ENCODE measurements at regions not wholly inside any gene's neighbourhood (a gene's known extent, or its start where the extent isn't known, plus 50 kb on each side); places are given as distances from the start of the nearest gene placed in this dataset.
"Not testable (repeated sequence)": the region's sequence is repeated elsewhere in the genome, so short reads cannot be mapped to it uniquely, and the experiment has no call there.

DNA sequence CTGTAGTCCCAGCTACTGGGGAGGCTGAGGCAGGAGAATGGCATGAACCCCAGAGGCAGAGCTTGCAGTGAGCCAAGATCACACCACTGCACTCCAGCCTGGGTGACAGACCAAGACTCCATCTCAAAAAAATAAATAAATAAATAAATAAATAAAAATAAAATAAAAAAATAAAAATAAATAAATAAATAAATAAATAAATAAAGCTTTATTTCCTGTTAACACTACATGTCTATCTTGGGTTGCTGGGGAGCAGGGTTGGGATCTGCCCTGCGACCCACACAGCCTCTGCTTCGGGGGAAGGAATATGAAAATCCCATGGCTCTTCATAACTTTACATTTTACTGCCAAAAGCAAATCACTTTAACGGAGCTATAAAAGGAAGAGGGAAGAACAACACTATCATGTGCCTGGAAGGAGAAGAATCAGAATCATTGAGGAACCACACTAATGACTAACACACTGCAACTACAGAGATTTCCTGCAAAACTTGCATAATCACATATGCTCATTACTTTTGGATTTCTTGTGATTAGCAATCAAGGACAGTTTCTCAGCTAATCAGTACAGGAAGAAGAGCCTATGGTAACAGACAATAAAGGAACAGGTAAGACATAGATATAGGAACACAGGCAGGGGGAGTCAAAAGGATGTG is 72.8 kb upstream of the CD55 start:
- Histone ChIP-seq H3K27me3 (no peaks in the 10 kb centered on the region), H3K36me3 (no peaks in the 10 kb centered on the region), H3K27ac (no peak overlapping the region), H3K9me3 (no peaks in the 10 kb centered on the region), H3K4me1 (no peaks in the 10 kb centered on the region), H3K4me3 (no peak overlapping the region)
- DNase-seq: no peak
- TF ChIP-seq, protein P1, sequence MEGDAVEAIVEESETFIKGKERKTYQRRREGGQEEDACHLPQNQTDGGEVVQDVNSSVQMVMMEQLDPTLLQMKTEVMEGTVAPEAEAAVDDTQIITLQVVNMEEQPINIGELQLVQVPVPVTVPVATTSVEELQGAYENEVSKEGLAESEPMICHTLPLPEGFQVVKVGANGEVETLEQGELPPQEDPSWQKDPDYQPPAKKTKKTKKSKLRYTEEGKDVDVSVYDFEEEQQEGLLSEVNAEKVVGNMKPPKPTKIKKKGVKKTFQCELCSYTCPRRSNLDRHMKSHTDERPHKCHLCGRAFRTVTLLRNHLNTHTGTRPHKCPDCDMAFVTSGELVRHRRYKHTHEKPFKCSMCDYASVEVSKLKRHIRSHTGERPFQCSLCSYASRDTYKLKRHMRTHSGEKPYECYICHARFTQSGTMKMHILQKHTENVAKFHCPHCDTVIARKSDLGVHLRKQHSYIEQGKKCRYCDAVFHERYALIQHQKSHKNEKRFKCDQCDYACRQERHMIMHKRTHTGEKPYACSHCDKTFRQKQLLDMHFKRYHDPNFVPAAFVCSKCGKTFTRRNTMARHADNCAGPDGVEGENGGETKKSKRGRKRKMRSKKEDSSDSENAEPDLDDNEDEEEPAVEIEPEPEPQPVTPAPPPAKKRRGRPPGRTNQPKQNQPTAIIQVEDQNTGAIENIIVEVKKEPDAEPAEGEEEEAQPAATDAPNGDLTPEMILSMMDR (IDR thresholded peaks at IDR 0.05): no peak
- TF ChIP-seq POLR2A (IDR thresholded peaks at IDR 0.05): no peak

DNA sequence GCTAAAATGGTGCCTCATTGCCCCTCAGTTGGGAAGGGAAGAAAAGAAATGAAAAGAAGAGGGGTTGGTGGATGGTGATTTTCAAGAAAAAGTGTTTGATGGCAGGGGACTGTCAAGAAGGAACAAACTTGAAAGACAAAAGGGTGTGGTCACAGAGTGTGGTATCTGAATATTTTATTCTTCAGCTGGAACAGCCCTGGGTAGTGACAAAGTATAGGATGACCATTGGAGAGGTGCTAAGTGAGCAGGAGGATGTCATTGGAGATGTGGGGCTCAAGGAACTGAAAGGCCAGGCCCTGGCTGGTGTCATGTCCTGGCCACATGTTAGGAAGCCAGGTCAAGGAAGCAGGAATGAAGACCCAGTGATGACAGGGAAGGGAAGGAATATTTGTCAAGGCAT is 71.0 kb upstream of the CD55 start:
- Histone ChIP-seq H3K4me3 (no peak overlapping the region), H3K27ac (no peak overlapping the region), H3K9me3 (no peaks in the 10 kb centered on the region), H3K36me3 (no peaks in the 10 kb centered on the region), H3K27me3 (no peaks in the 10 kb centered on the region), H3K4me1 (no peaks in the 10 kb centered on the region)
- no peak for TF ChIP-seq POLR2A (IDR thresholded peaks at IDR 0.05)
- TF ChIP-seq, protein P1 (IDR thresholded peaks at IDR 0.05): no peak
- no peak for DNase-seq

DNA sequence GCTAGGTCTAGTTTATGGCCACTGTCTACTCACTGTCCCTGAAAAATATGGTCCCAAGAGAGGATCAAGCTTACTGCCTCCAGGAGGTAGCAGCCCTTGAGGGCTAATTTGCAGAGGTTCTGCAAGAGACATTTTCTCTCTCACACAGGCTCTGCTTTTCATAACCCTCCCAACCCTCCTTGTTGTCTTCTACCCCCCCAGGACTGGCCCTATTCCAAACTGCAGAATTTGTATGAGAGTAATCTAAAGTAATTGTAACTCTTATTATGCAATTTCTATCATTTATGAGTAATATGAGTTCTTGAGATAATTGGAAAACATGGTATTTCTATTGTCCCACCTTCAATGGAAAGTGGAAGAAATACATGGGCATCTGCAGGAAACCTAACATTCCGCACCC is 70.4 kb upstream of the CD55 start:
- no peak for DNase-seq
- H3K4me1 ChIP-seq: no peaks in the 10 kb centered on the region
- H3K4me3 ChIP-seq: no peak overlapping the region
- H3K36me3 ChIP-seq: no peaks in the 10 kb centered on the region
- no peaks in the 10 kb centered on the region for H3K27me3 ChIP-seq
- TF ChIP-seq, protein P1 (IDR thresholded peaks at IDR 0.05): no peak
- TF ChIP-seq POLR2A (IDR thresholded peaks at IDR 0.05): no peak
- H3K9me3 ChIP-seq: no peaks in the 10 kb centered on the region
- no peak overlapping the region for H3K27ac ChIP-seq

DNA sequence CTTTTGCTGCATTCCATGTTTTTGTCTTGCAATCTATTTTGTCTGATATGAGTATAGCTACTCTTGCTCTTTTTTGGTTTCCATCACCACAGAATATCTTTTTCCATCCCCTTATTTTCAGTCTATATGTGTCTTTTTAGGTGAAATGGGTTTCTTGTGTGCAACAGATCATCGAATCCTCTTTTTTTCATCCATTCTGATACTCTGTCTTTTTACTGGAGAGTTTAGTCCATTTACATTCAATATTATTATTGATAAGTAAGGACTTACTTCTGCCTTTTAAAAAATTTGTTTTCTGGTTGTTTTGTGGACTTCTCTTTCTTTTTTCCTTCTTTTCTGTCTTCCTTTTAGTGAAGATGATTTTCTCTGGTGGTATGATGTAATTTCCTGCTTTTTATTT is 64.6 kb upstream of the CD55 start:
- no peak overlapping the region for H3K27ac ChIP-seq
- no peaks in the 10 kb centered on the region for H3K4me1 ChIP-seq
- H3K9me3 ChIP-seq: no peaks in the 10 kb centered on the region
- H3K36me3 ChIP-seq: no peaks in the 10 kb centered on the region
- no peaks in the 10 kb centered on the region for H3K27me3 ChIP-seq
- no peak for TF ChIP-seq POLR2A (IDR thresholded peaks at IDR 0.05)
- TF ChIP-seq, protein P1 (IDR thresholded peaks at IDR 0.05): no peak
- no peak for DNase-seq
- H3K4me3 ChIP-seq: no peak overlapping the region

DNA sequence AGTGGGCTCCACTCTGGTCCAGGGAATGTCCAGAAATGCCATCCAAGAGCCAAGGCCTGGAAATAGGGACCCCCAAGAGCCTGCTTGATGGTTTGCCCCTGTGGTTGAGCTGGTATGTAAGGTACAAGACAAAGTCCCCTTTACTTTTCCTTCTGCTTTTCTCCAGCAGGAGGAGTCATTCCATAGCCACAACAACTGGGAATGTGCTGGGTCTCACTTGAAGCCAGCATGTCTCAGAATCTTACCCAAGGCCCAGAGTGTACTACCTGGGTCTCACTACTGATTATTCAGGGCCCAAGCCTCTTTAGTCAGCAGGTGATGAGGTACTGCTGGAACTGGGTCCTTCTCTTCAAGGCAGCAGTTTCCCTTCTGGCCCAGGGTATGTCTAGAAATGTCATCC is 62.1 kb upstream of the CD55 start:
- DNase-seq: peak in 1 of 3 donors; percentile 54
- Histone ChIP-seq H3K9me3 (no peaks in the 10 kb centered on the region), H3K27me3 (no peaks in the 10 kb centered on the region), H3K4me1 (no peaks in the 10 kb centered on the region), H3K27ac (no peak overlapping the region), H3K4me3 (no peak overlapping the region), H3K36me3 (no peaks in the 10 kb centered on the region)
- TF ChIP-seq POLR2A (IDR thresholded peaks at IDR 0.05): no peak
- TF ChIP-seq, protein P1 (IDR thresholded peaks at IDR 0.05): peak in 4 of 6 experiments; percentile 28 to 77 (median 75)

DNA sequence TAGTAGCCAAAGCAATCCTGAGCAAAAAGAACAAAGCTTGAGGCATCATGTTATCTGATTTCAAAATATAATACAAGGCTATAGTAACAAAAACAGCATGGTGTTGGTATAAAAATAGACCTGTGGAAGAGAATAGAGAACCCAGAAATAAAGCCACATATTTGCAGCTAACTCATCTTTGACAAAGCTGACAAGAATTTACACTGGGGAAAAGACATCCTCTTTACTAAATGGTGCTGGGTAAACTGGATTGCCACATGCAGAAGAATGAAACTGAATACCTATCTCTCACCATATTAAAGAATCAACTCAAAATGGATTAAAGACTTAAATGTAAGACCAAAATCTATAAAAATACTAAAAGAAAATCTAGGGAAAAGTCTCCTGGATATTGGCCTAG is 59.5 kb upstream of the CD55 start:
- TF ChIP-seq, protein P1 (IDR thresholded peaks at IDR 0.05): no peak
- TF ChIP-seq POLR2A (IDR thresholded peaks at IDR 0.05): no peak
- no peak overlapping the region for H3K4me3 ChIP-seq
- H3K27ac ChIP-seq: no peak overlapping the region
- H3K36me3 ChIP-seq: no peaks in the 10 kb centered on the region
- no peak for DNase-seq
- H3K9me3 ChIP-seq: no peaks in the 10 kb centered on the region
- H3K27me3 ChIP-seq: no peaks in the 10 kb centered on the region
- no peaks in the 10 kb centered on the region for H3K4me1 ChIP-seq

DNA sequence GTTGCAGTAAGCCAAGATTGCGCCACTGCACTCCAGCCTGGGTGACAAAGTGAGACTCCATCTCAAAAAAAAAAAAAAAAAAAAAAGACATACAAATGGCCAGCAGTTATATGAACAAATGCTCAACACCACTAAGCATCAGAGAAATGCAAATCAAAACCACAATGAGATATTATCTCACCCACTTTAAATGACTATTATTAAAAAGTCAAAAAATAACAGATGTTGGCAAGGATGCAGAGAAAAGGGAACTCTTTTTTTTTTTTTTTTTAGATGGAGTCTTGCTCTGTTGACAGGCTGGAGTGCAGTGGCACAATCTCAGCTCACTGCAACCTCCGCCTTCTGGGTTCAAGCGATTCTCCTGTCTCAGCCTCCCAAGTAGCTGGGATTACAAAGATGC is 58.6 kb upstream of the CD55 start:
- not testable (repeated sequence) for H3K27me3 ChIP-seq, H3K9me3 ChIP-seq, H3K4me3 ChIP-seq, H3K4me1 ChIP-seq, H3K27ac ChIP-seq, DNase-seq, H3K36me3 ChIP-seq

Measured in Peyer's patch (tissue), 4 donors.